Transverse colon (tissue), 4 donors: ENCODE measurements at regions not wholly inside any gene's neighbourhood (a gene's known extent, or its start where the extent isn't known, plus 50 kb on each side); places are given as distances from the start of the nearest gene placed in this dataset.

ENCODE experiments used
- CTCF ChIP-seq, 5 experiments: fragments of 200-600 bp in 3 of 5; fragments of 450-650 bp in 2 of 5; sonication (generic) in 3 of 5; IDR thresholded peaks; 1 replicate in 2 of 5; 2 replicates in 3 of 5; pipeline ENCODE4 v1.5.1; 2016 to 2017; ENCODE audit warnings: antibody characterized with exemption in 5 of 5, inconsistent platforms in 3 of 5, mild to moderate bottlenecking in 2 of 5, moderate library complexity in 1 of 5
- EP300 ChIP-seq: sonication (generic); formaldehyde crosslinking; IDR thresholded peaks from one replicate; pipeline ENCODE4 v1.6.1; 2017; ENCODE audit warnings: antibody characterized with exemption, low read depth
- POLR2A ChIP-seq: fragments of 450-650 bp; IDR thresholded peaks from one replicate; pipeline ENCODE4 v1.6.1; 2016; ENCODE audit warnings: antibody characterized with exemption, mild to moderate bottlenecking, moderate library complexity
- POLR2AphosphoS5 ChIP-seq, 3 donors: sonication (generic); formaldehyde crosslinking; IDR thresholded peaks; one replicate each; pipeline ENCODE4 v1.6.1; 2016; ENCODE audit warnings: antibody characterized with exemption in 3 of 3

GRCh38 chr1:185479796-185480195, 162.8 kb upstream of the IVNS1ABP start:
- TF ChIP-seq CTCF (IDR thresholded peaks at IDR 0.05) = no peak
- TF ChIP-seq POLR2AphosphoS5 (IDR thresholded peaks at IDR 0.05) = no peak
- no peak for TF ChIP-seq POLR2A
- TF ChIP-seq EP300 = no peak
